ENCODE measurements at regions not wholly inside any gene's neighbourhood (a gene's known extent, or its start where the extent isn't known, plus 50 kb on each side); places are given as distances from the start of the nearest gene placed in this dataset.

DNA sequence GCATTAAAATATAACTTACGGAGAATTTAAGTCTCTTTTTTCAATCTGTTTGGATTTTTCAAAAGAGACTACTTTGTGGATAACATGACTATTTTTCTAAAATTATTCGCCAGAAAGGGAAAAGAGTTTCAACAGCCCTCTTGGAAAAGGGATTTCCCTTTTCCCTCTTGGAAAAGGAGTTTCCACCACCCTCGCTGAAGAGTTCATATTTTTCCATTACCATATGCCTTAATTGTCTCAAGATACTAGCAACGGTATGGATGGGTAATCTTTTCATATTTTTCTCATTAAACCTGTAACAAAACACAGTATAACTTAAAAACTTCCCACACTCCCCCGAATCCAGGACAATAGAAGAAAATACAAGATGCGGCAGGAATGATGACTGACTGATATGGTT is 66.1 kb upstream of the SPATA12 start:
- ChIA-PET CTCF (interaction anchor here (0.7 kb wide), 1 partner anchor 711 kb away, joined by 3 read pairs; no protein-coding TSS in a partner anchor), POLR2A (ENCODE audit: low non-redundant PET) (no interaction called here)
- TF ChIP-seq, protein P1, sequence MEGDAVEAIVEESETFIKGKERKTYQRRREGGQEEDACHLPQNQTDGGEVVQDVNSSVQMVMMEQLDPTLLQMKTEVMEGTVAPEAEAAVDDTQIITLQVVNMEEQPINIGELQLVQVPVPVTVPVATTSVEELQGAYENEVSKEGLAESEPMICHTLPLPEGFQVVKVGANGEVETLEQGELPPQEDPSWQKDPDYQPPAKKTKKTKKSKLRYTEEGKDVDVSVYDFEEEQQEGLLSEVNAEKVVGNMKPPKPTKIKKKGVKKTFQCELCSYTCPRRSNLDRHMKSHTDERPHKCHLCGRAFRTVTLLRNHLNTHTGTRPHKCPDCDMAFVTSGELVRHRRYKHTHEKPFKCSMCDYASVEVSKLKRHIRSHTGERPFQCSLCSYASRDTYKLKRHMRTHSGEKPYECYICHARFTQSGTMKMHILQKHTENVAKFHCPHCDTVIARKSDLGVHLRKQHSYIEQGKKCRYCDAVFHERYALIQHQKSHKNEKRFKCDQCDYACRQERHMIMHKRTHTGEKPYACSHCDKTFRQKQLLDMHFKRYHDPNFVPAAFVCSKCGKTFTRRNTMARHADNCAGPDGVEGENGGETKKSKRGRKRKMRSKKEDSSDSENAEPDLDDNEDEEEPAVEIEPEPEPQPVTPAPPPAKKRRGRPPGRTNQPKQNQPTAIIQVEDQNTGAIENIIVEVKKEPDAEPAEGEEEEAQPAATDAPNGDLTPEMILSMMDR (conservative IDR thresholded peaks at IDR 0.05; ENCODE audit: low read depth): no peak
- no peak for DNase-seq (ENCODE audit: low spot score)
- H3K27ac ChIP-seq: no peak overlapping the region

DNA sequence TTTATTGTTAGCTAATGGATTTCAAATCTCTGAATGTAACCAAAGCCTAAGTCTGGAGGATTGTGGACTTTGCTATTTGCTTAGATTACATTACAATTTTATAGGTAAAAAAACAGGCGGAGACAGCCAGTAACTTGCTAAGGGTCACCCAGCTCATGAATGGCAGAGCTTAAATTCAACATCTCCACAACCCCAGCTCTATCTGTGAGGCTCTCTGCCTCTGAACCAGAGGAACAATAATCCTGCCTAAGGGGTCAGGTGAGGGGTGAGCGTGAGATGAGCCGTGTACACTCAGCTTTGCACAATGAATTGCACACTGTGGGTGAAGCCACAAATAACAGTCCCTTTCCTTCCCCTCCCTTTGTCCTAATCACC is 69.8 kb upstream of the SPATA12 start:
- ChIA-PET CTCF (no interaction called here), POLR2A (ENCODE audit: low non-redundant PET) (no interaction called here)
- TF ChIP-seq, protein P1 (conservative IDR thresholded peaks at IDR 0.05; ENCODE audit: low read depth): no peak
- H3K27ac ChIP-seq: no peak overlapping the region
- no peak for DNase-seq (ENCODE audit: low spot score)

DNA sequence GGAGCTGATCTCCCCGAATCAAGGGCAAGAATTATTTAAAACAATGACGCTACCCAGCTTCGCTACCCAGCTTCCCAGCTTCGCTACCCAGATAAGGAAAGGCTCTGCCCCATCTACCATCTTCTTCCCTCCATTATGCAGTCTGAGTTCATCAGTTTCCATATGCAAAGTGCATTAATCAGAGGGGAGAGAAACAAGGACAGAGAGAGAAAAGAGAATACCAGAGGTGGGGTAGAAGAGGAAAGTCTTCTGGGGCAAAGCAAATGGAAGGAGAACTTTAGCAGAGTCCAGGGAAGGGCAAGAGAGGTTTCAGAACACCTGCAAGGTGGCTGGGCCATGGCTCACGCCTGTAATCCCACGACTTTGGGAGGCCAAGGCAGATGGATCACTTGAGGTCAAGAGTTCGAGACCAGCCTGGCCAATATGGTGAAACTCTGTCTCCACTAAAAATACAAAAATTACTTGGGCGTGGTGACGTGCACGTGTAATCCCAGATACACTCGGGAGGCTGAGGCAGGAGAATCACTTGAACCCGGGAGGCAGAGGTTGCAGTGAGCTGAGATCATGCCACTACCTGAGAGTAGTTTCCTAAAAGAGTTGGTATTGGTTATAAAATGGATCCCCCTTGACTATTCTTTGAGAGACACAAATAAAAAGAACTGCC is 70.4 kb upstream of the SPATA12 start:
- DNase-seq (ENCODE audit: low spot score): no peak
- no peak overlapping the region for H3K27ac ChIP-seq
- ChIA-PET CTCF (interaction anchor here (2.4 kb wide), 1 partner anchor 288 kb away, joined by 27 read pairs; no protein-coding TSS in a partner anchor), POLR2A (ENCODE audit: low non-redundant PET) (no interaction called here)
- TF ChIP-seq, protein P1 (conservative IDR thresholded peaks at IDR 0.05; ENCODE audit: low read depth): no peak

DNA sequence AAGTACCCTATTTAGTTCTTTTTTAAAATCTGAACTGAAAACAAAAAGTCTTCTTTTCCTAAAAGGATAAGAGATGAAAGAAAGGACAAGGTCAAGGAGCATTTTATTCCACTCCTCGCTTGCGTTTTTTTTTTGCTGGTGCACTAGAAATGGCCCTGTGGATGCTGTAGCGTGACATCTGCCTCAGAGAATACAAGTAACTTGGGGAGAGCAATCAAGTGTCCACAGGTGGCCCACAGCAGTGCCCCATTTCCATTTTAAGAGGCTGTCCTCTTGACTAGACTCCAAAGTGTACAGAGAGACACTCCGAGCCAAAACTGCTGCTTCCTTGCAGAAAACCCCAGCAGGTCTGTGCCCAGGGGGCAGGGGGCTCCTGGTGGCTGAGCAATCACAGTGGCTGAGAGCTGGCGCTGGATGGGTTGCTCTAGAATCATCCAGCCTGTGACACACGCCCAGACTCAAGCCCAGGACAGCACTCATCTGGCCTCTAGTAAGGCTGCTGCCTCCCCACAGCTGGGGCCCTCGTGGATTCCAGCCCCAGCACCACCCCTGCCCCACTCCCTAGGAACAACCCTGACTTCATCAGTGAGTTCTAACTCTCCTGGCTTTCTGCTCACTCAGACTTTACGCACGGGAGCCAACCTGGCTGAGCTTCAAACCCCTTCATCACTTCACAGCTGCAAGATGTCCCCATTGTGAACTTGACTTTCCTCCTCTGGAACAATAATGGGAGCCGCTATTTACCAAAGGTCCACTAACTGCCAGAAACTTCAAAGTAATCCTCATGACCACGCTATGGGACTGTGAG is 71.1 kb upstream of the SPATA12 start:
- ChIA-PET CTCF (interaction anchor here (0.6 to 2.4 kb wide), 10 partner anchors 89 to 293 kb away, joined by 3 to 27 read pairs (median 4); no protein-coding TSS in a partner anchor), POLR2A (ENCODE audit: low non-redundant PET) (no interaction called here)
- TF ChIP-seq, protein P1 (conservative IDR thresholded peaks at IDR 0.05; ENCODE audit: low read depth): peak; percentile 14
- DNase-seq (ENCODE audit: low spot score): no peak
- no peak overlapping the region for H3K27ac ChIP-seq

DNA sequence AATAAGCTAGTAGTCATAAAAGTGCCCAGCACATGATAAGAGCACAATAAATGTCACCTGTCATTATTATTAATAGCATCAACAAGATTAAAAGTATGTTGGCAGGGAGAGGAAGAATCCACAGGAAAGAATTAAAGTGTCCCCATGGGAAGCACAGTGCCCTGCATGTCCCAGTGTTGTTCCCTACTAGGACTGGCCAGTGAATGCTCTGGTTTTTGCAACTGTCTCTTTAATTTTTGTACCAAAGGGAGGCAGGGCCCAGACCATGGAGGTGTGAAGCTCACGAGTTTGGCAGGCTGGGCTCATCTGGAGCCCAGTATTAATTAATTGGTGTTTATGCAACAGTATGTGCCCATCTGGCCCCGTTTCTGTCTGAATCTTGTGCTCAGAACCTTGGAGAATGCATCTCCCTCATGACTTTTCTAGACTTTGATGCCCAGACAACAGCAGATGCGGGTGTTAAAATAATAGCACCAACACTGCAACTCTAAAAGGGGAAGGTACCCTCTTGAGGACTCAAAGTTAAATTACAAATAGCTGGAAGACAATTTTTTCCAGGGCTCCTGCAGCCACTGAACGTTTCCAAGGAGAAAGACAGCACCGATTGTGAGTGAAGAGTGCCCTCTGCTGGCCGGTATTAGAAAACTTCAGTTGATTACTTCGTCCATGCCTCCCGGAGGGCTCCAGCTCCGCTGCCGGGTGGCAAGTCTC is 71.9 kb upstream of the SPATA12 start:
- no peak overlapping the region for H3K27ac ChIP-seq
- CTCF ChIA-PET: interaction anchor here (0.6 to 2.4 kb wide), 11 partner anchors 90 to 292 kb away, joined by 3 to 27 read pairs (median 4); no protein-coding TSS in a partner anchor
- TF ChIP-seq, protein P1 (conservative IDR thresholded peaks at IDR 0.05; ENCODE audit: low read depth): peak; percentile 78
- DNase-seq (ENCODE audit: low spot score): peak; percentile 36
- POLR2A ChIA-PET (ENCODE audit: low non-redundant PET): no interaction called here

DNA sequence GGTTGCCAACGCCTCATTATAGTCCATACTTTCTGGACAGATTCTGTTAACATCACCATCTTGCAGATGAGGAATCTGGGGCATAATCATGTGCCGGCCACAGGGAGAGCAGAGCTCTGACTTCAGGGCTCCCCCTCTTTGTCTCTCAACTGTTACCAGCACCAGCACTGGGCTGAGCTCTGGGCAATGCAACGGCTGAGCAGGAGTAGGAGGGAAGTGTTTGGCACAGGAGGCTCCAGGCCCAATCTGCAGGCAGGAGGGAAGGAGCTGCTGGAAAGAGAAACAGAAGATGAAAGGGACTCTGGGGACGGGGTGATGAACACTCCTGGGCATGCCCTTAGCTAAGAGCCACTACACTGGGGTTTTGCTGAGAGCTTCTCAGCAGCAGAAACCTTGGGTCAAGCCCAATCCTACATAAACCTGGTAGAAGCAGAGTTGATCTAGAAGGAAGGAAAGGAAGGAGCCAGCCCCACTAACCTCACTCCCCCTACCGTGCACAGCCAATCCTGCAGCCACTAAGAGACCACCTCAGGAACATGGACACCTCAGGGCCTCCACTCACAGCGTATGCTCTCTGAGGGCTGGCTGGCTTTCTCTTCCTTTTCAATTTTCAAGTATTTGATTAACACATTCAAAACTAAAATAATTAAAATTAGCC is 73.1 kb upstream of the SPATA12 start:
- H3K27ac ChIP-seq: no peak overlapping the region
- ChIA-PET POLR2A (ENCODE audit: low non-redundant PET) (no interaction called here), CTCF (interaction anchor here (0.6 to 2.4 kb wide), 2 partner anchors 136 to 285 kb away, joined by 3 to 27 read pairs; no protein-coding TSS in a partner anchor)
- no peak for DNase-seq (ENCODE audit: low spot score)
- TF ChIP-seq, protein P1 (conservative IDR thresholded peaks at IDR 0.05; ENCODE audit: low read depth): no peak

Data from RWPE1 (cell line).